NCI-H2196 (cell line): ENCODE measurements at regions not wholly inside any gene's neighbourhood (a gene's known extent, or its start where the extent isn't known, plus 50 kb on each side); places are given as distances from the start of the nearest gene placed in this dataset.

Experiments used
- DNase-seq: peaks from one replicate; lab custom pipeline; 2025; ENCODE audit not compliant: unreplicated experiment; lab: John Stamatoyannopoulos, UW

DNA sequence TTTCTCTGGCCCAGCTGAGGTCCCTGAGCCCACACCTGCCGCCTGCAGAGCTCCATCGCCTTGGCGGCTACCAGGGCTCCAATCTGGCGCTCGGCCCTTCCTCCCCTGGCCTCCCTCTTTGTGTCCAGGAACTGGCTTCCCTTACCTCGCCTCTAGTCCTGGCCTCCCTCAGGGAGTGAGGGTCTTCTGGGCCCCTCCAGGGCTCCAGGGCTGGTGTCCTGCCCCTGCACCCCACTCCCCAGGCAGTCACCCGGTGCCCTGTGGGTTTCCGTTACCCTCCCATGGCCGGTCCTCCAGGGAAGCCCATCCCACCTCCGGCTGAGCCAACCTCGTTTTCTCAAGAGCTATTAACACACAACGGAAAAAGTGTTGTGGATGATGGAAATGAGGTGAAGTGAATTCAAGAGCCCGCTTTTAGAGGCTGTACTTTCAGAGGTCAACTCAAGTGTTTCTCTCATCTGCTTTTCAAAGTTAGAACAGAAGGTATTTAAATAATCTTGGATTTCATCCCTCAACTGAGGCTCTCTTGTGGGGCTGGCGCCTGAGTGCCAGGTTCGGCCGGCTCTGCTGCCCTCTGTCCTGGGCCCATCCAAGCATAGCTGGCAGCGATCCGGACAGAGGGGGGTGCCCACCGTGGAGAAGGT lies 131.9 kb downstream of the ASB1 start:
- no peak for DNase-seq

DNA sequence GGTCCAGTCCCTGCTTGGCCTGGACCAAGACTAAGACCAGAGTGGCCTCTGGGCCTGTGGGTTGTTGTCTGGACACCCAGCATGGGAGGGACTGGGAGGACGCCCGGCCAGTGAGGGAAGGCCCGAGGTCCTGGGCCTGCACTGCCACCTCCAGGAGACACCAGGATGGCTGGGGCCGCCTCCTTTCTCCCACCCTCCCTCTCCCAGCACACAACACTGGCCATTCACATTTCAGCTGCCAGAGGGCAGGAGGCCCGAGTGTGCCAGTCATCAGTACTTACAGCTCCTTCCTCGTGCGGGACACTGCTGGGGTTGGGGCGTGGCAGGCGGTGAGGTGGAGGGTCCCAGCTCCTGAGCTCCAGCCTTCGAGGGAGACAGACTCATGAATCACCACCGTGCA lies 133.5 kb downstream of the ASB1 start:
- DNase-seq: no peak

DNA sequence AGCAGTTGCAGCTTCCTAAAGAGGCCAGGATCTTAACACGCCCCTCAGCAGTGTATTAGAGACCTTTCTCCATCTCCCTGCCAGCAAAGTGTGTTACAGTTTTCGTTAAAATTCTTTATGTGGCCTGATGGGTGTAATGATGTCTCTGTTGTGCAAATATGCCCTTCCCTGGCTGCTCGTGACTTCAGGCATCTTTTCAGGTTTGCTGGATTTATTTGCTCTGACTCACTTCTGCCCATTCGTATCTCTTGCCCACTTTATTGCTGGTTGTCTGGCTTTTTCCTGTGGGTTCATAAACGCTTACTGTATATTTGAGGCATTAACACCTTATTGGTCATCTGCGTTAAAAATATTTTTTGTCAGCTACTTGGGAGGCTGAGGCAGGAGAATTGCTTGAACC lies 134.5 kb downstream of the ASB1 start:
- no peak for DNase-seq

DNA sequence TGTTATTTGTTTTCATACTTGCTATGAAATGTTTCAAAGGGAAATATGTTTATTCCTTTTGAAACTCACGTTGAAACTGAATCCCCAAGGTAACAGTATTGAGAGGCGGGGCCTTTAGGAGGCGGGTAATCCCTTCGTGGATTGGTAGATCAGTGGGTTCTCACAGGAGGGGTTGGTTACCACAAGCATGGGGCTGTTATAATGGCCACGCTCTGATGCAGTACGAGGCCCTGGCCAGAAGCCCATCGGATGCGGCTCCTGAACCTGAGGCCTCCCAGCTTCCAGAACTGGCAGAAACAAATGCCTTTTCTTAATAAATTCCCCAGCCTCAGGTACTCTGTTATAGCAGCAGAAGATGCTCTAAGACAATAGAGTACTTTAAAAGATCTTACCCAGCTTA lies 135.7 kb downstream of the ASB1 start:
- DNase-seq: no peak

DNA sequence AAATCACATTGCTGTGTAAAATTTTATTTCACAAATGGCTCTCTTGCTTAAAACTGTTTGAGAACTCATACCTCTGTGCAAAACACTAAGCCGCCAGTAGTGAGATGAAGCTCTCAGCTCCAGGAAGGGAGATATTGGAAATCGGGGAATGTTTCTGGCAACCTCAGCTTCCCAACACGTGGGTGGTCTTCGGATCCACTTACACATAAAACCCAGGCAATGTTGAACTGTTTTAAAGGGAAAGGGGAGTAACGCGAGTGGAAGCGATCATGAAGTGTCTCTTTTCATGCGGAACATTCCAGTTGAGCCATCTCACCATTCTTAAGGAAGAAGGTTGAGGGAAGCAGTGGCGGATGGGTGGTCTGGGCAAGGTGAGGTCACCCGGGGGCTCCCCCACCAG lies 136.8 kb downstream of the ASB1 start:
- DNase-seq: no peak

DNA sequence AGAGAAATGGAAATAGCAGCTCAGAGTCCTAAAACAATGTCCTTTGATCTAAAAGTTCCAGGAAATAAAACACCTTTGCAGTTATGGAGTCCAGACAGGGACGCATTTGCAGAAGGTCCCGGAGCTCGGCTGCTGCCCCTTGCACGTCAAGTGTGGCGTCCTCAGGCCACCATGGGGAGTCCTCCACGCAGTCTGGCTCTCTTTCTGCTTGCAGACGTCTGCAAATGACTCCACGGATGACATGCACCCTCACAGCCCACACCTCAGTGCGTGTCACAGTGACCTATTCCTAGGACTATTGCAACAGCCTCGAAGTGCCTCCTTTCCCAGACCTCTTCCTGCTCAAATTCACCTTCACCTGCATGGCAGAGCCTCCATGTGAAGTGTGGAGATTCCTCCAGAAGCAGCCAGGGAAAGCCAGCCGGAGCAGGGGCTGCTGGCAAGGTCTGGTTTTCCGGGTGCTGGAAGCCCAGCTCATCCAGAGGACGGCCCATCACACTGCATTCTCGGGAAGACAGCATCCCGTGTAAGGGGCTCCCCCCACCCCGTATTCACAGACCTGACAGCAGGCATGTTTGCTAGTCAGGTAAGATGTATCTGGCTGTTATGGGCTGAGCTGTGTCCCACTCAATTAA lies 137.7 kb downstream of the ASB1 start:
- no peak for DNase-seq

DNA sequence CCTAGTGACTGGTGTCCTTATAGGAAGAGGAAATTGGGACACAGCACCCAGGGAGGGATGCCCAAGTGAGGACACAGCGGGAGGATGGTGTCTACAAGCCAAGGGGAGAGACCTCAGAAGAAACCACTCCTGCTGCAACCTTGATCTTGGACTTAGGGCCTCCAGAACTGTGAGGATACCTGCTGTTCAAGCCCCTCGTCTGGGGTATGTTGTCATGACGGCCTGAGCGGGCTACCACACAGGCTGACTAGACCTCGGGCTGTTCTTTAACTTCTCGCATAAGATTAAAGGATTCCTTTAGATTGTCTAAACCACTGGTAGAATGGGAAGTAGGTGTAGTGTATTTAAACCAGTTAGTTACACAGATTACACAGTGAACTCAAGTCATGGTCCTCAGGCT lies 138.3 kb downstream of the ASB1 start:
- no peak for DNase-seq

DNA sequence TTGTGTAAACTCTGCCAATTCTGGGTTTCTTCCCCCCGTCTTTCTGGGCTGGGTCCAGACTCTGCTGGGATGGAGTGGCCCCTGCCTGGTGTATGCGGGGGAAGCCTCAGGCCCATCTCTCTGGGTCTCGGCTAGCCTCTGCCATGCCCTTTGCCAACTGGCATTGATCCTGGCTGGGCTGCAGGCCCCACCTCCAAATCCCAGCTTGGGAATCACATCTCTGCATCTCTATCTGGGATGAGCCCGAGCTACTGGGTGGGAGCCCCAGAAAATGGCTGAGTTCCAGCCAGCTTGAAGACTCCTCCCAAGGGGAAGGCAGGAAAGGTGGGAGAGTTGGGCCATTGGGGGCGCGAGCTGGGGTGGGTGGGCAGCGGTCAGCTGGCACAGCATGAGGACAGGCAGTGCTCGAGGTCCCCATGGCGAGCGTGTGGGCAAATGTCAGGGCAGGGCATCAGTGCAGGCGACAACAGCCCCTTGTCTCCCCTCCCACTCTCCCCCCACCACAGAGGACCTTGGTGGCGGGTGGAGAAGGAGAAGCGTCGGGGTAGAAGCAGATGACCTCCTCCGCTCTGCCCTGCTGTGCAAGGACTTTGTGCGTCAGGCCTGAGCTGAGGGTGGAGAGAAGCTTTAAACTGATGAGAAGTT lies 139.4 kb downstream of the ASB1 start:
- no peak for DNase-seq

DNA sequence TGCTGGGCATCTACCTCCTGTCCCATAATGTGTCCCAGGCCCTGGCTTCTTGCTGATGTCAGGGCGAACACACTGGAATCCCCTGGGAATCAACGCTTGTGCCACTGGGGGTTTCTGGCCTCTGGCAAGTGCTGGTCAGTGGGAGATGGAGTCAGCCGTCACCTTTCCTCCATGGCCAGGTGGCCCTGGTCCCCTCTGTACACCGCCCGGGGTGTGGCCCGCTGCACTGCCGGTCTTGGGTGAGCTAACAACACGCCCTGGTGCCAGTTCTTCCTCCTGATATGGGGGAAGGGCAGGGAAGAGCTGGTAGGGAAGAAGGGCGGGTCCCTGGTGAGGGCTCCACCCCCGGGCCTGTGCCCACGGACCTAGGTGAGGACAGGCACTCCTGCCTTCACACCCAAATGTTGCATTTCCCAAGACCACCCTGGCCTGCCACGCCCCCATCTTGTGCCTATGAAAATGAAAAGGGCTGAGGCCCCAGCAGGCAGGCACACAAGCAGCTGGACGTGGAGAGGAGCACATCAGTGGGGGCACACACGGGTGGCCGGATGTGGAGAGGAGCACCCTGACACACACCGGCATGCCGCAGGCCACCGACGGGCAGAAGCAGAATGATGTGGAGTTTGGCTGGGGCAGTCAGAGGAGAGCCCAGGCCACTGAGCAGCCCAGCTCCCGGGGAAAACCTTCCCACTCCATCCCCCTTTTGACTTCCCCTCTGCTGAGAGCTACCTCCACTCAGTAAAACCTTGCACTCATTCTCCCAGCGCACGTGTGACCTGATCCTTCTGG lies 140.5 kb downstream of the ASB1 start:
- no peak for DNase-seq

DNA sequence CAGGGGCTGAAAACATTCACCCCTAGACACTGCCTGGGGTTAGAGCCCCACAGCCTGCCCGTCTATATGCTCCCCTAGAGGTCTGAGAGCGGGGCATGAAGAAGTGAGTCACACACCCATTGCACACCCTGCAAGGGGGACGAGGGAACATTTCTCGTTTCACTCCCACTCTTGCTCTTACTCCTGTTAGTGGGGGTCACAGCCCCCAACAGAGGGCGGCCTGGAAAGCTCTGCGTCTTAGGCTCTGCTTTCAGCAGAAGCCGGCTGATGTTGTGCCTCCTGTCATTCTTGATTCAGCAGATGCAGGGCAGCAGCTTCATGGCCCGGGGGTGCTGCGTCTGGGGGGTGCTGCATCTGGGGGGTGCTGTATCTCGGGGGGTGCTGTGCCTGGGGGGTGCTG lies 141.3 kb downstream of the ASB1 start:
- no peak for DNase-seq

DNA sequence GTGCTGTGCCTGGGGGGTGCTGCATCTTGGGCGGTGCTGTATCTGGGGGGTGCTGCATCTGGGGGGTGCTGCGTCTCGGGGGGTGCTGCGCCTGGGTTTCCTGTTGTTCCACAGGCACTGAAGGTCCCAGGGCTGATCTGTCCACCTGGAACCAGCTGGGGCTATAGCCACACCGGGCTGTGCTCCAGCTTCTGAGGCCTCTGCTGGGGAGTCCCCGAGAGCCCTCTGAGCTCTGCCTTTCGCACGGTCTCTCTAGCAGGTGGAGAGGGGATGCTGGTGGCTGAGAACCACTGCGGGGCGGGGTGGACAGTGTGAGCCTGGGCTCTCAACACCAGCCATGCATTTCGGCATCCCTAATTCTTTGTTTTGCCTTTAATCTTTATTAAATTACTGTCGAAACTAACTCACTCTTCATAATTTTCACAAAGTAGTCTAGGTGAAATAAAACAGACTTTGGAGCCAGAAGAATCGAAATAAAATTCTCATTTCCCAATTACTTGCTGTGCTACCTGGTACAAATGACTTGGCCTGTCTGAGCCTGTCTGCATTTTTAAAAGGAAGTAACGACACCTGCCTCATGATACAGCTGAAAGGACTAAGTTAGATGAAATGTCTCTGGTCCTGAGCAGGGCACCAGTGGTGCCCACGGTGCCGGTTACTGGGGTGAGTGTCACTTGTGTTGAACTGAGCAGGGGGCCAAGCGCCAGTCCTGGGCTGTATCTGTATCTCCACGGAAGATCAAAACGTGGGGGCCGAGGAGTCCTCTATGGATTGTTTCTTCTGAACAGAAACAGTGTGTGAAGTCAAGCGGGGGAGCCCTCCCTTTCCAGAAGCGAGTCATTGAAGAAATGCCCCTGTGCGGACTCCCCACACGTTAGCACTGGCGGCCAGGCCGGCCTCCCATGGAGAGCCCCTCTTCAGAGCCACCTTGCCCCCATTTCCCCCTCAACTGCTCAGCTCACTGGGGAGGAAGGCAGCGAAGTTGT lies 142.0 kb downstream of the ASB1 start:
- DNase-seq: no peak

DNA sequence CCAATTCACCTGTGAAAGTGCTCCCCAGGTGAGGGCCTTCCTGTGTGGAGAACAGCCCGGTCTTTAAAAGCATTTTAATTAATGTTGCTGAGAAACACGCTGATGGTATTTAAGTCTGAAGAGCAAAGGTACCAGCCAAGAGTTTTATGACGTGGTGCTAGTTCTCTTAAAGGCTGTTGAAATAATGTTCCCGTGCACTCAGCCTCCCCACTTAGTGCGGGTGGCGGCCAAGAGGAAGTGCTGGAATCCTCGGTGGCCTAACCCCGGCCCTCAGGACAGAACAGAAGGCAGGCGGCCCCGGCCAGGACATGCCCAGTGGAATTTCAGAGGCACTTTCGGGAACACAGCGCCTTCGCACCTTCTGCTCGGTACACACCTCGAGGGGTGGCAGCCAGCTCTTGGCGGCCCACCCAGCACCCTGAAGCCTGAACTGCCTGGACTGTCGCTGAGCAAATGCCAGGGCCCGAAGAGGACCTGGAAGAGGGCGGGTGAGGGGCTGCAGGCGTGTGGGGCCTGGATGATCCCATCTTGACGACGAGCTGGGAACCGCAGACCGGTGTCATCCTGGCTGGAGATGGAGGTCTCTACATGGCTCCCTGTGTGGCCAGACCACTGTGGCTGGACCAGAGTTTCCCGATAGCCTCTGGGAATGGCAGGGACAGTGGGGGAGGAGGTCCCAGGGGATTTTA lies 142.9 kb downstream of the ASB1 start:
- no peak for DNase-seq

DNA sequence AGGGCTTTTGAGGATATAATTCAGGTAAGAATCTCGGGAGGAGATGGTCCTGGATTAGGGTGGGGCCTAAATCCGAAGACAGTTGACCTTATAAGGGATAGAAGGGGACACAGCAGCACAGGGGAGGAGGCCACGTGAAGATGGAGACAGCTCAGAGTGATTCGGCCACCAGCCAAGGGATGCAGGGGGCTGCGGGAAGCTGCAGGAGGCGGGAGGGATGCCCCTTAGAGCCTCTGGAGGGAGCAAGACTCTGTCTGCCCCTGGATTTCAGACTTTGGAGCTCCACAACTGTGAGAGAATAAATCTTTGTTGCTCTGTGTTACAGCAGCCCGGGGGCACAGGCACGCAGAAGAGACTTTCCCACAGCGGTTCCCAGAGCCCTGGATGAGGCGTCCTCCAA lies 143.7 kb downstream of the ASB1 start:
- no peak for DNase-seq

DNA sequence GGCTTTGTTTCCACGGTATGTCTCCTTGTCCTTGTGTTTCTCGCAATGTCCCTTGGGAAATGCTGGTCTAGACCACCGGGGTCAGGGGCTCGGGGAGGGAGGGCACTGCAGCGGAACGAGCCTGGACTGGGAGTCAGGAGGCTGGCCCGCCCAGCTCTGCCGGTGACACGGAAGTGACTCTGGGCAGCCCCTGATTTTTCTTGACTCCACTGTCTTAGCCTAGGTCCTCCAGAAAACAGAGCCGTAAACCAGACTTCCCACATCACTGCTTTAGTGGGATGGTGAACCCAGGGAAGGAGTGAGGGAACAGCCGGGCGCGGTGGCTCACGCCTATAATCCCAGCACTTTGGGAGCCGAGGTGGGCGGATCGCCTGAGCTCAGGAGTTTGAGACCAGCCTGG lies 144.2 kb downstream of the ASB1 start:
- no peak for DNase-seq

DNA sequence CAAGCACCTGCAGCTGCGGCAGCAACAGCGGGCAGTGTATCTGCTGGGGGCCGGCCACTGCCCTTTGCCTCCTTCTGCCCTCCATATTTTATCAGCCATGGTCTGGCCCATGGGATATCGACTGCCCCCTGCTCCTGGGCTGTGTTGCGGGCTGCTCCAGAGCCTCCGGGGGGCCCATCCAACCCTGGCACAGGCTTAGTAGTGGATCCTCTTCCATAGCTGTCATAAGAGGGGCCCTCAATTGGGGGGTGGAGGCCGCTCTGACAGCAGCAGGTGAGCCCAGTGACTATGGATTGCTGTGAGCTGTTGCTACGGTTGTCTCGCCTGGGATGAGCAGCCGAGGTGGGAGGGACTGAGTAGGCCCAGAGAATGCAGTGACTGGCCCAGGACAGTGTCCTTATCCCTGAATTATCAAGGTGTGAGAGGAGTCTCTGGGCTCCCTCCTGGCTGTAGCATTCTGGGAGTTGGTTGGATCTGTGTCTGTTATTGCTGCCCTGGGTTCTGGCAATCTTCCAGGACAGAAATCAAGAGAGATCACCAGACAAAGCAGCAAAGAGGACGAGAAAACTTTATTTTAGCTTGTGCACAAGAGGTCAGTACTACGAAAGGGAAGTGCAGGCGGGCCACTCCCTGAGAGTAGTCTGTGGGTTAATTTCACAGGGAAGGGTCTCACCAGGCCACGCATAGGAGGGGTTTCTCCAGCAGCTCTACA lies 145.1 kb downstream of the ASB1 start:
- DNase-seq: no peak

DNA sequence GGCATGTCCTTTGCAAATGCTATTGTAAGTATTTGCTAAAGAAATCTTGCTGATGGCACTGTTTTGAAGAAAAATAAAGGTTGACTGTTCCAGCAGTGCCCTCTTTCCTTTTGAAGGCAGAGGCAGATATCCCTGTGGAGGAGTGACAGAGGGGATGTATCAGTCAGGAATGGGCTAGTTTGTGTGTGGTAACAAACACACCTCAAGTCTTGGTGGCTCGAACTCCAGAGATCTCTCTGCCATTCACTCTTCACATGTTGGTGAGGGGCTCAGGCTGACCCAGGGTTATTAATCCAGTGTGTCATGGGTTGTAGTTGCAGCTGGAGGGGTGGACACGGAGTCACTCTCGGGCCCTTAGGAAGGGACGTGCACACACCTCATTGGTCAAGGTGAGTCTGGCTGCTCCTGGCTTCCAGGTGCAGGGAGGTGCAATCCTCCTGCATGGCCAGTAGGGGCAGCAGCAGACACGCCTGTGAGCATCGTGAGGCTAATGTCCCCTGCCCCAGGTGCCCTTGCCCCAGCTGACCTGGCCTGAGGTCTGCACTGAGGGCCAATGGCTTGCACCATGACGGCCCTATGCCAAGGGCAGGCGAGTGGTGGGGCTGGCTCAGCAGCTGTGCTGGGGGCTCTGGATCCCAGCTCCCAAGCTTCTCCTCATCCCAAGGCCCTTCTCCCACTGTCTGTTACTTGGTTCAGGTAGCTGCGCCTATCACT lies 146.5 kb downstream of the ASB1 start:
- DNase-seq: peak; percentile 23

DNA sequence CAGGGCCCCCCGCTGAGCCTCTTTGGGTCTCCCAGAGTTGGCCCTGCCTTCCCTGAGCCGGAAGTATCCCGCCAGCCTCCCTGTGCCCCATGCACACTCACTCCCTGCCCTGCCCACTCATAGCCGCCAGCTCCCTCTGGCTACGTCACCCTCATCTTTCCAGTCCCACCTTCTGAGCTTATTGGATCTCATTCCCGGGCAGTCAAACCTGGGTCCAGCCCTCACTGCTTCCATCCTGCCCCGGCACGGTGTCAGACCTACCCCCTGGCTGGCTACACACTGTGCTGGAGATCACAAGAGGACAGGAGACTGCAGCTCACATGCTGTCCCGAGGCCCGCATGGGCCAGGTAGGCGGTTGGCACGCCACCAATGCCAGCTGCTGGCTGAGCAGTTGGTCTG lies 147.2 kb downstream of the ASB1 start:
- no peak for DNase-seq

DNA sequence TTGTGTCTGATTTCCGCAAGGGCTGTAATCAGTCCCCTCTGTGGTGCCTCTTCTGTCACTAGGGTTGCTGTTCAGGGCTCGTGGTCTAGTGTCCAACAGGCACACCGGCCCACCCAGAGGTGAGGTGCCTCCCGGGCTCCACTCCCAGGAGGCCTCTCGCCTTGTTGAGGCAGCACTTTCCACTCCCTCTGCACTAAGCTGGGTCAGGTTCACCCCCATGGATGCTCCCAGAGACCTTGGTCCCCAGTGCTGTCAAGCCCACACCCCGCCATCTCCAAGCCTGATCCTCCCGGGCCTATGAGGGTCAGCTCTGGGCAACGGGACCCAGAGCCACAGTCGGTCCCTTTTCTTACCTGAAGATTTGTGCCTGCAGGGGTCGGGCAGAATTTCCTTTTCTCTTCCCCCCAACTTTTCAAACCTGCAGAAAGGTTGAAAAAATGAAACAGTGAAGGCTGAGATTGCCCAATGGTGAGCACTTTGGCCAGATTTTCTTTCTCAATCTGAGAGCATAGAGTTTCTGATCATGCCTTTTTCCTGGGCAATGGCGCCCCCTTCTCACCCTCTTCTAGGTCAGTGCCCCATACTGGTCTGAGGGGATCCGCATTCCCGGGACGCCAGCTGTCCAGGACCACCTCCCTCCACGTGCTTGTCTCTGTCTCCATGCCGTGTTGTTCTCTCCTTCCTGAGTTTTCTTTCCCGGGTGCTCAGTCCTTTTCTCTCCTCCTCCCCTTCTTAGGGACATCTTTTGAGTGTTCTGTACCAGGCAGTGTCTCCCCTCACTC lies 148.0 kb downstream of the ASB1 start:
- DNase-seq: no peak
